Peyer's patch (tissue), 4 donors: ENCODE measurements at regions not wholly inside any gene's neighbourhood (a gene's known extent, or its start where the extent isn't known, plus 50 kb on each side); places are given as distances from the start of the nearest gene placed in this dataset.

ENCODE experiments used
- DNase-seq, 3 donors: peaks; one replicate each; pipeline ENCODE4 v3.0.0-alpha.2; 2017 to 2019
- H3K27ac ChIP-seq, 4 donors: fragments of 200-600 bp; sonication (generic); one replicate each; pipeline ENCODE4 v1.5.1; 2016 to 2019
- H3K27me3 ChIP-seq, 2 donors: fragments of 200-600 bp; sonication (generic); one replicate each; pipeline ENCODE4 v1.5.1; 2019
- H3K36me3 ChIP-seq, 3 donors: fragments of 200-600 bp; sonication (generic); one replicate each; pipeline ENCODE4 v1.5.1; 2016 to 2019
- H3K4me1 ChIP-seq, 4 donors: fragments of 200-600 bp; sonication (generic); one replicate each; pipeline ENCODE4 v1.5.1; 2016 to 2019
- H3K4me3 ChIP-seq, 4 donors: fragments of 200-600 bp; sonication (generic); 1 replicate in 3 of 4; 2 replicates in 1 of 4; pipeline ENCODE4 v1.5.1; 2016 to 2019; ENCODE audit warnings: mild to moderate bottlenecking in 1 of 4
- H3K9me3 ChIP-seq, 4 donors: fragments of 200-600 bp; sonication (generic); one replicate each; pipeline ENCODE4 v1.5.1; 2016 to 2019; ENCODE audit warnings: mild to moderate bottlenecking in 1 of 4
- POLR2A ChIP-seq, 2 donors: fragments of 450-650 bp; IDR thresholded peaks; one replicate each; pipeline ENCODE4 v1.5.1; 2017; ENCODE audit warnings: antibody characterized with exemption in 2 of 2, mild to moderate bottlenecking in 2 of 2, moderate library complexity in 2 of 2
- TF ChIP-seq, protein P1 (sequence below), 6 experiments: fragments of 450-650 bp in 4 of 6; fragments of 200-600 bp in 2 of 6; sonication (generic) in 1 of 6; IDR thresholded peaks; one replicate each; pipeline ENCODE4 v1.5.1; 2017 to 2019; ENCODE audit warnings: antibody characterized with exemption in 6 of 6, mild to moderate bottlenecking in 3 of 6, moderate library complexity in 1 of 6

DNA sequence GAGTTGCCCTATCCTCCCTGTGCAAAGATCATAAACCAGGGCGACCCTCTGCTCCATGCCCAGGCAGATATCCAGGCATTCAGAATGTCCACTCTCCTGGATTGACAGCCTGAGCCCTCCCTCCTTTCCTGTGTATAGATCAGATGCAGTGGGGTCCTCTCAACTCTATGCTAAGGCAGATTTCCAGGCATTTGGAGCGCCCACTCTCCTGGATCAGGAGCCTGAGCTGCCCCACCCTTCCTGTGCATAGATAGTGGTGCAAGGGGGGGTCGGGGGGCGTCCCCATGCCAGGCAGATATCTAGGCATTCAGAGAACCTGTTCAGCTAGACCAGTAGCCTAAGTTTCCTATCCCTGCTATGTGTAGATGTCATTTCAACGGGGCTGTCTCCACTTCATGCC, 941.1 kb downstream of the PCDH19 start:
- TF ChIP-seq POLR2A (IDR thresholded peaks at IDR 0.05), result no peak
- TF ChIP-seq, protein P1, sequence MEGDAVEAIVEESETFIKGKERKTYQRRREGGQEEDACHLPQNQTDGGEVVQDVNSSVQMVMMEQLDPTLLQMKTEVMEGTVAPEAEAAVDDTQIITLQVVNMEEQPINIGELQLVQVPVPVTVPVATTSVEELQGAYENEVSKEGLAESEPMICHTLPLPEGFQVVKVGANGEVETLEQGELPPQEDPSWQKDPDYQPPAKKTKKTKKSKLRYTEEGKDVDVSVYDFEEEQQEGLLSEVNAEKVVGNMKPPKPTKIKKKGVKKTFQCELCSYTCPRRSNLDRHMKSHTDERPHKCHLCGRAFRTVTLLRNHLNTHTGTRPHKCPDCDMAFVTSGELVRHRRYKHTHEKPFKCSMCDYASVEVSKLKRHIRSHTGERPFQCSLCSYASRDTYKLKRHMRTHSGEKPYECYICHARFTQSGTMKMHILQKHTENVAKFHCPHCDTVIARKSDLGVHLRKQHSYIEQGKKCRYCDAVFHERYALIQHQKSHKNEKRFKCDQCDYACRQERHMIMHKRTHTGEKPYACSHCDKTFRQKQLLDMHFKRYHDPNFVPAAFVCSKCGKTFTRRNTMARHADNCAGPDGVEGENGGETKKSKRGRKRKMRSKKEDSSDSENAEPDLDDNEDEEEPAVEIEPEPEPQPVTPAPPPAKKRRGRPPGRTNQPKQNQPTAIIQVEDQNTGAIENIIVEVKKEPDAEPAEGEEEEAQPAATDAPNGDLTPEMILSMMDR (IDR thresholded peaks at IDR 0.05), result no peak
- Histone ChIP-seq H3K36me3 (no peaks in the 10 kb centered on the region), H3K4me1 (no peaks in the 10 kb centered on the region), H3K9me3 (no peaks in the 10 kb centered on the region), H3K27me3 (no peaks in the 10 kb centered on the region), H3K4me3 (no peak overlapping the region), H3K27ac (no peak overlapping the region)
- DNase-seq, result no peak

DNA sequence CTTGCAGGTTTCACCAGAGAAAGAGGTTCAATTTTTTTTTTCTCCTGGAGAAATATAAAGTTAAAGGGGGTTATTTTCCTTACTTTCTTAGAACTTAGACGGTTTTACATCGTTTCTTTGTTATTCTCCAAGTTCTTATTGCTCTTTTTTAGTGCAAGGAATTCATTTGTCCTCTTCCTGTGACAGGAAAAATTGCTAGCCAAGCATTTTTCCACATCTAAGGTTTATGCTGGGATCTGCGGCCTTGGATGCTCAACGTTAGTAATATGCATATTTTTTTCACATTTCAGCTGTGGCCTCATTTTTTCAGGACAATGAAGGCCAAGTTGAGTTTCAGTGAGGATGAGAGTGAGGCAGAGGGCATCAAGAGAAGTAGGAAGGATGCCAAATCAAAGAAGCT, 948.9 kb downstream of the PCDH19 start:
- Histone ChIP-seq H3K27ac (no peak overlapping the region), H3K36me3 (no peaks in the 10 kb centered on the region), H3K9me3 (no peaks in the 10 kb centered on the region), H3K27me3 (no peaks in the 10 kb centered on the region), H3K4me1 (no peaks in the 10 kb centered on the region), H3K4me3 (no peak overlapping the region)
- no peak for DNase-seq
- TF ChIP-seq, protein P1 (IDR thresholded peaks at IDR 0.05), result no peak
- TF ChIP-seq POLR2A (IDR thresholded peaks at IDR 0.05), result no peak

DNA sequence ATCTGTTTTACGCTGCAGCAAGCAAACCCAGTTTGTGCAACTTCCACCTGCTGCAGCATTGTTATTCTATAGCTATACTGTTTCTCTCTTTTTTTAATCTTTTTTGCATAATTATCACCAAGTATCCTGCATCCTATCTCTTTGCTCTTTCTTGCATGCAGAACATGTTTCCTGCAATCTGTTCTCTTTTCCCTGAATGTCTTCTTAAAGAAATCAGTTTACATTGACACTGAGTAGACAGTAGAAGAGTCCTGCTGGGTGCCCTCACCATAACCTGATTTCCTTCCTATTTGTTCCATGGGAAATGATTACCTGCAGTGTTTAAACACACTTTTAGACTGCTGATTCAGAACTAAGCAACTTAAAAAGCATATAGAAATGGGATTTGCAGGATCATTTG, 964.7 kb downstream of the PCDH19 start:
- no peaks in the 10 kb centered on the region for H3K4me1 ChIP-seq
- H3K36me3 ChIP-seq, result no peaks in the 10 kb centered on the region
- TF ChIP-seq POLR2A (IDR thresholded peaks at IDR 0.05), result no peak
- TF ChIP-seq, protein P1 (IDR thresholded peaks at IDR 0.05), result no peak
- no peaks in the 10 kb centered on the region for H3K9me3 ChIP-seq
- H3K27ac ChIP-seq, result no peak overlapping the region
- H3K27me3 ChIP-seq, result no peaks in the 10 kb centered on the region
- no peak for DNase-seq
- H3K4me3 ChIP-seq, result no peak overlapping the region

DNA sequence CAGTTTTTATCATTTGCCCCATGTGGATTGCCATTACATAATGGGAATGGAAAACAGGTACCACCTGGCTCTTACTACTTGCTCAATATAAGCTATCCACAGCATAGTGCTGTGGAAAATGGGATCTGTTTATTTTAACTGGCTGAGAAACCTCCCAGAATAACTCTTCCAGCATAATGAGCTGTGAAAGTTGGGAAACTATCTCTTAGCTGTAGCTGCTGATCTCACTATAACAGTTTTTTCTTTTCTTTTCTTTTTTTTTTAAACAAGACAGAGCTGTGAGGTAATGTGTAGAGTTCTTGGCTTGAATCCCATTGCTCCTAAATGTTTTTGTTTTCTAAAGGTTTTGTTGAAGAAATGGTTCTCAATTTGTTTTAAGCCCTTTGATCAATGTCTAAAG, 988.3 kb downstream of the PCDH19 start:
- H3K4me1 ChIP-seq, result no peaks in the 10 kb centered on the region
- no peak overlapping the region for H3K27ac ChIP-seq
- H3K9me3 ChIP-seq, result peaks cover 0 to 3% (median 0%) of the 10 kb centered on the region in 4 donors
- no peaks in the 10 kb centered on the region for H3K27me3 ChIP-seq
- no peak for DNase-seq
- TF ChIP-seq, protein P1 (IDR thresholded peaks at IDR 0.05), result no peak
- no peak for TF ChIP-seq POLR2A (IDR thresholded peaks at IDR 0.05)
- H3K36me3 ChIP-seq, result no peaks in the 10 kb centered on the region
- no peak overlapping the region for H3K4me3 ChIP-seq

DNA sequence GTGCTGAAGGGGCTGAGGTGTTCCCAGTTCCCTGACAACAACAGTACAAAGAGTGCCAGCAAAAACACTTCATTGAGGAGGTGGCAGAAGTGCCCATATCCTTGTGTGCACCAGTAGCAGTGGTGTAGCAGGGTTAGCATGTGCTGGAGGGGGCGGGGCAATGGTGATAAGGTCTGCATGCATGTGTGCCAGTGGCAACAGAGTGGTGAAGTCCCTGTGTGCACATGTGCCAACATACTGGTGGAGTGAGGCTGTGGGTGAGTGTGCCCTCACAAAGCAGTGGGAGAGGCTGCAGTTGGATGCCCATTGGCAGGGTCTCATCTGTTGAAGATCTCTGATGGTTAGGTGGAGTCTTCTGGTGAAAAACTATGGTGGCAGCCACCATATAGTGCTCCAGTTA, 994.6 kb downstream of the PCDH19 start:
- H3K4me1 ChIP-seq, result no peaks in the 10 kb centered on the region
- H3K9me3 ChIP-seq, result peaks cover 0 to 3% (median 0%) of the 10 kb centered on the region in 4 donors
- H3K27ac ChIP-seq, result no peak overlapping the region
- TF ChIP-seq, protein P1 (IDR thresholded peaks at IDR 0.05), result no peak
- TF ChIP-seq POLR2A (IDR thresholded peaks at IDR 0.05), result no peak
- H3K27me3 ChIP-seq, result no peaks in the 10 kb centered on the region
- no peaks in the 10 kb centered on the region for H3K36me3 ChIP-seq
- no peak for DNase-seq
- H3K4me3 ChIP-seq, result no peak overlapping the region

DNA sequence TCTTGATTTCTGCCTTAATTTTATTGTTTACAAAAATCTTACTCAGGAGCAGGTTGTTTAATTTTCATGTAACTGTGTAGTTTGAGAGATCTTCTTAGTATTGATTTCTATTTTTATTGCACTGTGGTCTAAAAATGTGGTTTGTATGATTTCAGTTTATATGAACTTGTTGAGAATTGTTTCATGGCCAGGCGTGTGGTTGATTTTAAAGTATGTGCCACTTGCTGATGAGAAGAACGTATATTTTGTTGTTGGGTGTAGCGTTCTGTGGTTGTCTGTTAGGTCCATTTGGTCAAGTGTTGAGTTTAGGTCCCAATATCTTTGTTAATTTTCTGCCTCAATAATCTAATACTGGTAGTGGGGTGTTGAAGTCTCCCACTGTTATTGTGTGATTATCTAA, 996.8 kb downstream of the PCDH19 start:
- H3K4me3 ChIP-seq, result no peak overlapping the region
- no peaks in the 10 kb centered on the region for H3K9me3 ChIP-seq
- DNase-seq, result no peak
- H3K4me1 ChIP-seq, result no peaks in the 10 kb centered on the region
- H3K27ac ChIP-seq, result no peak overlapping the region
- no peaks in the 10 kb centered on the region for H3K36me3 ChIP-seq
- no peaks in the 10 kb centered on the region for H3K27me3 ChIP-seq
- TF ChIP-seq POLR2A (IDR thresholded peaks at IDR 0.05), result no peak
- TF ChIP-seq, protein P1 (IDR thresholded peaks at IDR 0.05), result no peak
